ENCODE measurements at regions not wholly inside any gene's neighbourhood (a gene's known extent, or its start where the extent isn't known, plus 50 kb on each side); places are given as distances from the start of the nearest gene placed in this dataset.

DNA sequence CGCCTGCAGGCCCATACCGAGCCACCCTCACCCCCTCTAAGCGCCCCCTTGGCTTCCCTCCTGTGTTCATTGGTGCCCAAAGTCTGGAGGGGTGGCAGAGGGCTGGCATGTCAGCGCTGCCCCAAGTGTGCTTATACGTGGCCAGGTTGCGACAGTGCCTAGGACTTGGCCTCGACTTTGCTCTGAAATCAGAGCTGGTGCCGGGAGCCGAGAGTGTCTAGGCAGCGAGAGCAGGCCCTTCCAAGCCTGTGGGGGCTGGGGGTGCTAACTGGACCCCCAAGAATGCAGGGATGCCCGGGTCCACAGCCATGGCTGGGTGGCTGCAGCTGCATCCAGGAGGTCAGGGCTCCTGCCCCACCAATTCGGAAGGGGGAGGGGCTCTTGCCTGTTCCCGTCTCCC lies 95.6 kb upstream of the MGAT5 start:
- TF ChIP-seq, protein P1, sequence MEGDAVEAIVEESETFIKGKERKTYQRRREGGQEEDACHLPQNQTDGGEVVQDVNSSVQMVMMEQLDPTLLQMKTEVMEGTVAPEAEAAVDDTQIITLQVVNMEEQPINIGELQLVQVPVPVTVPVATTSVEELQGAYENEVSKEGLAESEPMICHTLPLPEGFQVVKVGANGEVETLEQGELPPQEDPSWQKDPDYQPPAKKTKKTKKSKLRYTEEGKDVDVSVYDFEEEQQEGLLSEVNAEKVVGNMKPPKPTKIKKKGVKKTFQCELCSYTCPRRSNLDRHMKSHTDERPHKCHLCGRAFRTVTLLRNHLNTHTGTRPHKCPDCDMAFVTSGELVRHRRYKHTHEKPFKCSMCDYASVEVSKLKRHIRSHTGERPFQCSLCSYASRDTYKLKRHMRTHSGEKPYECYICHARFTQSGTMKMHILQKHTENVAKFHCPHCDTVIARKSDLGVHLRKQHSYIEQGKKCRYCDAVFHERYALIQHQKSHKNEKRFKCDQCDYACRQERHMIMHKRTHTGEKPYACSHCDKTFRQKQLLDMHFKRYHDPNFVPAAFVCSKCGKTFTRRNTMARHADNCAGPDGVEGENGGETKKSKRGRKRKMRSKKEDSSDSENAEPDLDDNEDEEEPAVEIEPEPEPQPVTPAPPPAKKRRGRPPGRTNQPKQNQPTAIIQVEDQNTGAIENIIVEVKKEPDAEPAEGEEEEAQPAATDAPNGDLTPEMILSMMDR (IDR thresholded peaks at IDR 0.05): no peak
- no peak for TF ChIP-seq POLR2AphosphoS5 (IDR thresholded peaks at IDR 0.05; ENCODE audit: low read depth, low read length)
- no peak for TF ChIP-seq GATA2 (CRISPR knock-in tag; IDR thresholded peaks at IDR 0.05)
- no peak for TF ChIP-seq GABPA (IDR thresholded peaks at IDR 0.05; ENCODE audit: low read depth)
- TF ChIP-seq, protein P2, sequence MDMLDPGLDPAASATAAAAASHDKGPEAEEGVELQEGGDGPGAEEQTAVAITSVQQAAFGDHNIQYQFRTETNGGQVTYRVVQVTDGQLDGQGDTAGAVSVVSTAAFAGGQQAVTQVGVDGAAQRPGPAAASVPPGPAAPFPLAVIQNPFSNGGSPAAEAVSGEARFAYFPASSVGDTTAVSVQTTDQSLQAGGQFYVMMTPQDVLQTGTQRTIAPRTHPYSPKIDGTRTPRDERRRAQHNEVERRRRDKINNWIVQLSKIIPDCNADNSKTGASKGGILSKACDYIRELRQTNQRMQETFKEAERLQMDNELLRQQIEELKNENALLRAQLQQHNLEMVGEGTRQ (IDR thresholded peaks at IDR 0.05; ENCODE audit: borderline replicate concordance, low read depth, low read length): no peak
- TF ChIP-seq ELF1 (IDR thresholded peaks at IDR 0.05): no peak
- no peak for TF ChIP-seq EZH2phosphoT487 (IDR thresholded peaks at IDR 0.05; ENCODE audit: borderline replicate concordance, low read depth)
- no peak for TF ChIP-seq TCF12 (IDR thresholded peaks at IDR 0.05)
- TF ChIP-seq JUND (IDR thresholded peaks at IDR 0.05): no peak
